GM19023 (cell line): ENCODE measurements at regions not wholly inside any gene's neighbourhood (a gene's known extent, or its start where the extent isn't known, plus 50 kb on each side); places are given as distances from the start of the nearest gene placed in this dataset.

ENCODE experiments used
- ATAC-seq: cut with Tn5 transposase; IDR thresholded peaks from one replicate; pipeline ENCODE4 v1.9.1; 2021; ENCODE audit warnings: mild to moderate bottlenecking, moderate library complexity; ENCODE audit not compliant: unreplicated experiment

DNA sequence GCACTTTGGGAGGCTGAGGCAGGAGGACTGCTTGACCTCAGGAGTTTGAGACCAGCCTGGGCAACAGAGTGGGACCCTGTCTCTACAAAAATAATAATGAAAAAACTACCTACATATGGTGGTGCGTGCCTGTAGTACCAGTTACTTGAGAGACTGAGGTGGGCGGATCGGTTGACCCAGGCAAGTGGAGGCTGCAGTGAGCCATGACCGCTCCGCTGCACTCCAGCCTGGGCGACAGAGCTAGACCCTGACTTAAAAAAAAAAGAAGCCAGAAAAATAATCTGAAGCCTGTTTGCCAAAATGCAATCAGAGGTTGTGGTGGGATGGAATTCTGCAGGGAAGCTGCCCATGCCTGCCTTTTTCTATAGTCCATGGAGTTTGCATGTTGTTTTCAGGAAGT, 50.4 kb upstream of the GGTA1 start:
- no peak for ATAC-seq

DNA sequence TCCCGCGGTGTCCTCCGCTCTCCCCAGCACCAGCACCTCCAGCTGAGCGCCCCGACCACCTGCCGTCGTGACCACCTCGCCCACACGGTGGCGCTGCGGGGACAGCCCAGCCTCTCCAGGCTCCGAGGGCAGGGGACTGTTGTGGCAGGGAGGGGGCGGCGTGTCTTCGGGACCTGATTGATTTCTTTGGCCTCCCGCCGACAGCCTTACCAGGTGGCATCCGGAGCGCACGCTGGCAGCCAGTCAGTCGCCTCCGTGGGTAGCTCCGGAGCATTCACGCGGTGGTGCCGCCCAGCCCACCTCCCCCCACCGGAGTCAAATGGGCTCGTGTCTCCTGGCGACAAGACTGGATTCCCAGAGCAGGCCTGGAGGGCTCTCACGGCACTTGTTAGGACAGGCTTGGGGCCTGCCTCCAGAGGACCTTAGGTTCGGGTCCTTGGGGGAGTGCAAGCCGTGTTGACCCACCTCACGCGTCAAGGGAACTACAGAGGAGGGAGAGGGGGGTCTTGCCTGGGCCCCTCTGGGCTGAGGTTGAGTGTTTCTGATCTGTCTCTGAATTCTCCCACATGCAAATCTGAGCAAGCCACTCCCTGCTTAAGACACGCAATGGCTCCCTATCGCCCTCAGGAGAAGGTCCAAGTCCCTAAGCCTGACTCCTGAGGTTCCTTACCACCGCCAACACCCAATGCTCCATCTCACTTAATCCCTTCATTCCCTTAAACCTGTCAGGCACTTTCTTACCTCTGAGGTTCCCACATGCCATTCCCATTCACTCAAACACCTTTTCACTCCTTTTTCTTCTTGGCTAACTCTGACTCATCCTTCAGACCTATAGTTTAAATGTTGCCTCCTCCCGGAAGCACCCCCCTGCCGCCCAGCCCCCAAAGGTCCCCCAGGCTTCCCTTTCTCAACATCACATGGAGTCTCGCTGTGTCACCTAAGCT, 51.2 kb upstream of the GGTA1 start:
- ATAC-seq = peak; percentile 48

DNA sequence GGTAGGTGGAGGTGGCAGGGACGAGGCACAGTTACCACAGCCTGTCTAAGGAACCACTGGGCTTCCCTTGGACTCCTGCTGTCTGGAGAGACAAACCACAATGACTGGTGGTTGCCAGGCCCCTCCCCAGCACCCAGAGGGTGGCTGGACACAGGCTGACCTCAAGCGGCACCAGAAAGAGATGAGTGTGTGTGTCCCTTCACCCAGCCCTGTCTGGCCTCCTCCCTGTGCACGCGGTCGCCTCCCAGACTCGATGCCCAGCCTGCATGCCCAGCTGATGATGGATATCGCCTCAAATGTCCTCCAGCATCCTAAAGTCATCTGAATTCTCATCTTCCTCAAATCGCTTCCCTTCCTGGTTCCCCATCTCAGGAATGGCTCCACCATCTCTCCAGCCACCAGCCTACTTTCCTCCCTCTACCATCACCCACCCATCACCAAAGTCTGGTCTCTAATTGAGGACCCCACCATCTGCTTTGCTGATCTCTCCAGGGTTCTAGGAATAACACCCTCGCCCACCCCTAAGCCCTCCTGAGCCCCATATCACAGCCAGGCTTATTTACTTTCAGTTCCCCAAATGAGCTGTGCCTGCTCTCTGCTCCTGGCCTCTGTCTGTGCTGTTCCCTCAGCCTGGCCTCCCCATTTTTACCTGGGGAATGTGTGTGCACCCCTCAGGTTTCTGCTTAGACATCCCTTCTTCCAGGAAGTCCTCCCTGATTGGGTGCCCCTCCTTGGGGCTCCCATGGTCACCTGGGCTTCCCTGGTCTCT, 52.5 kb upstream of the GGTA1 start:
- ATAC-seq = no peak

DNA sequence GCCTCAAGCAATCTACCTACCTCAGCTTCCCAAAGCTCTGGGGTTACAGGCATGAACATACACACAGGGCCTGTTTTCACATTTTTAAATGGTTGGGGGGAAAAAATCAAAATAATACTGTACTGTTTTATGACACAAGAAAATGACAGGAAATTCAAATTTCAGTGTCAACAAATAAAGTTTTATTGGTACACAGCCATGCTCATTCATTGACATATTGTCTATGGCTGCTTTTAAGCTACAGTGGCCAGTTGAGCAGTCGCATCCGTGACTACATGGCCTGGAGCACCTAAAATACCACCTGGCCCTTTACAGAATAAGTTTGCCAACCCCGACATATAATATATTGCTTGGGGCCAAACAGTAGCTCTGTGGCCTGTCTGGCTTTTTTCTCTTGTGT, 56.4 kb upstream of the GGTA1 start:
- no peak for ATAC-seq

DNA sequence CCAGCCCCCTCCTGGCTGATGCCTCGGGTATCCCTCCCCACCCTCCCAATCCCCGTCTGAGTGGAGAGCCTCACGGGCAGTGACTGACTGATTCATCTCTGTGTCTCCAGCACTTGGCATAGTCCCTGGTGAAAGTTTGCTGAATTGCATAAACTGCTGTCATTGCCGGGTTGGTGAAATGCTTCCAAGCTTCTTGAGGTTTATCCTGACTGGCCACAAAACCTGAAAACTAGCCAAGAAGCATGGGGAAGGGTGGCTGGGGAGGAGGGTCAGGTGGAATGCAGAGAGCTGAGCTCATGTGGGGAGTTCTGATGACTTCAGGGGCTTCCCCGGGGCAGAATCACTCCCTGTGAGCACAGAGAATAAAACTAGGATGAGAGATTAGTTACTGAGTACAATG, 56.9 kb upstream of the GGTA1 start:
- ATAC-seq = no peak

DNA sequence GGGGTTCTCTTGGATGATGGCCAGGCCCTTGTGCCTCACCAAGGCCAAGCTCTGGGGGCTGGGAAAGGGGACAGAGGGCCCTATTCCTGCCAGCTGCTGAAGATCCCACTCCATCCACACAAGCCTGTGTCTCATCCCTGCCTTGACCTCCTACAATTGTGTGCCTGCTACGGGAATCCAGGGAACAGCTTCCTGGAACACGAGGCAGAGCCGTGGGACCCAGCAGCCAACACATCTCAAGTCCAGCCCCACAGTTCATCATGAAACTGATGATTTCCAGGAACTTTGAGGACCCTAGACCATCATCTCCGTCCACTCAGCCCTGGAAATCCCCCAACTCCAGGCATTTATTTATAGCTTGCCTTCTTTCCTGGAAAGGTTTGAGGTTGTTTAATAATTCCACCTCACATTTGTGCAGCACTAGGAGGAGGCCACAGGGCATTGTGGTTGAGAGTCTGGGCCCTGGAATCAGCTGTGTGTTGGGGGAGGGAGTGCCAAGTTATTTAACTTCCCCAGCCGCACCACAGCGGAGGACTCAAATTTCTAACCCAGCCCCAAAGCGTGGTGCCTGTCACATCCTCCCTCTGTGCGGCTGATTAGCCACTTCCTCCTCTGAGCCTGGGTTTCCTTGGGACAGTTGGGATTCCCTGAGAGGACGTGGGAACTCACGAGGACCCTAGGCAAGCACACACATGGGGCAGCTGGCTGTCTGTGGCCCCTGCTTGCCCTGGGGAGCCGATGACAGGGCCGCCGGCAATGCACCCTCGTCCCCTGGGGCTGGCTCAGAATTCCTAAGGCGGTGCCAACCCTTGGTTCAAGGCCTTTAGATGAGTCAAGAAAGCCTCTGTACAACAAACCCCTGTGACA, 58.2 kb upstream of the GGTA1 start:
- no peak for ATAC-seq

DNA sequence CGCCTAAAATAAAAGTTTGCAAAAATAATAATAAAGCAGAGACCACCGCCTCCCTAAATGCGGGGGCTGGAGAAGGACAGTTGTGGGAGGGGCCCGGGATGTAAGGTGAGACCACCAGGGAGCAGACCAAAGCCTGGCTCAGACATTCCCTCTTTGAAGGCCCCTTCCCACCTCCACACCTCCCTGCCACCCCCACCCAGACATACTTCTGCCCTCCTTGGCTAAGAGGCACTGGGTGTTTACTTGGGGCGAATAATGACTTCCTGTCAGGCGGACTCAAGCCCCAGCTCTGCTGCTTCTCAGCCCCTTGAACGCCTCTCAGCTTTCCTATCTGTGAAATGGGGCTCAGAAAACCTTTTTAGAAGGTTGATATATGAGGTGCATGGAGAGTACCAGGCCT, 58.8 kb upstream of the GGTA1 start:
- no peak for ATAC-seq

DNA sequence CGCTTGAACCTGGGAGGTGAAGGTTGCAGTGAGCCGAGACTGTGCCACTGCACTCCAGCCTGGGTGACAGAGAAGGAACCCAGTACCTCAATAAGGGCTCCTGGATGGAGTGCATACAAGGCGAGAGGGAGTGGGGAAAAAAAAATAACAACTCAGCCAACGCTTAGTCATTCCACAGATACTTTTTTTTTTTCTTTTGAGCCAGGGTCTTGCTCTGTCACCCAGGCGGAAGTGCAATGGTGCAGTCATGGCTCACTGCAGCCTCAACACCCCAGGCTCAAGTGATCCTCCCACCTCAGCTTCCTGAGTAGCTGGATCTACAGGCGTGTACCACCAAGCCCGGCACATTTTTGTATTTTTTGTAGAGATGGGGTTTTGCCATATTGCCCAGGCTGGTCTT, 59.5 kb upstream of the GGTA1 start:
- no peak for ATAC-seq

DNA sequence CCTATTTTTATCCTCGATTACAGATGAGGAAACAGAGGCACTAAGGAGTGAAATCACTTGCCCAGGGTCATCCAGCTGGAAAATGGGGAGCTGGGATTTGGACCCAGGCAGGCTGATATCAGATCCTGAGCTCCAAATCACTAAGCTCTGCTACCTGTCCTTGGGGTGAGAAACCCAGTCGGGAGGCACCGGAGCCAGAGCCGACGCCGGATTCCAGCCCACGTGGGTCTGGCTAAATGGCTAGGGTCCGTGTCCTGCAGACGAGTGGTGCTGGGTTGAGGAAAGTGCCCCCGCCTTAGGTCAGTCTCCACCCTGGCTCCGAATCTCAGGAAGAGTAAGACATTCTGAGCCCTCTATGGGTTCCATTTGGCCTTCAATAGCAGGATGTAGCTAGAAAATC, 61.3 kb upstream of the GGTA1 start:
- ATAC-seq = no peak

DNA sequence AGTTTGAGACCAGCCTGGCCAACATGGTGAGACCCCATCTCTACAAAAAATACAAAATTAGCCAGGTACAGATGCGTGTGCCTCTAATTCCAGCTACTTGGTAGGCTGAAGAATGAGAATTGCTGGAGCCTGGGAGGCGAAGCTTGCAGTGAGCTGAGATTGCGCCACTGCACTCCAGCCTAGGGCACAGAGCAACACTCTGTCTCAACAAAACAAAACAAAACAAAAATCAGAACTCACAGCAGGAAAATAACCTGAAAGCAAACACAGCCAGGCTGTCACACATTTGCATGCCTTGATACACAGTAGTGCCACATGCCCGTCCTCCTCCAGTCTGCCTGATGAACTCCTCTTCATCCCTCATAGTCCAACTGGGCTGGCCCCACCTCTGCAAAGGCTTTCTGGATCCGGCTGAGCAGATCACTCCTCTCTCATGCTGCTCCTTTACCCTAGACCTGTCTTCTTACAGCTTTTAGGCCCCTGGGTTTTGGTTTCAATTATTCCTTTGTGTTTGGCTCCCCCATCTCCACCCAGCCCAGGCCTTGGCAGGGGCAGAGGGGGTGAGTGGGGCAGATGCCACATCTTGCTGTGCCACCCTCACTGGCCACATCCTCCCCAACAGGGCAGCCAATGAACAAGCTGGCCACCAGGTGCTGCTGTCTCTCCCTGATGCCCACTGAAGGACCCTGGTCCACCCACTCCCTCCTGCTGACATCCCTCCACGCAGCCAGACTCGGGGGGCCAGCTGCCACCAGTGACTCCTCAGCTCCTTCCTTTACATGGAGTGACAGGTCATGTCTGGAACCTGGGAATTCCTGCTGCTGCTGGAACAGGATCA, 62.0 kb upstream of the GGTA1 start:
- ATAC-seq = no peak

DNA sequence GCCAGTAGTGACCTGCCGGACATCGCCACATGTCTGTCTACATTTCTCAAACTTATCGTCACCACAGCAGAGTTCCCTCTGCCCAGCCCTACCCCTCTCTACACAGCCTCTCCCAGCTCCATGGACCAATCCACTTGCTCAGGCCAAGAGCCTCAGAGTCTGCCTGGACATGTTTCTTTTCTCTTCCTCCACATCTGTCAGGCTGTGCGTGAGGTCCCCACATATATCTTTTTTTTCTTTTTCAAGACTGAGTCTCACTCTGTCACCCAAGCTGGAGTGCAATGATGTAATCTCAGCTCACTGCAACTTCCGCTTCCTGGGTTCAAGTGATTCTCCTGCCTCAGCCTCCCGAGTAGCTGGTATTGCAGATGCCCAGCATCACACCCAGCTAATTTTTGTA, 62.7 kb upstream of the GGTA1 start:
- no peak for ATAC-seq

DNA sequence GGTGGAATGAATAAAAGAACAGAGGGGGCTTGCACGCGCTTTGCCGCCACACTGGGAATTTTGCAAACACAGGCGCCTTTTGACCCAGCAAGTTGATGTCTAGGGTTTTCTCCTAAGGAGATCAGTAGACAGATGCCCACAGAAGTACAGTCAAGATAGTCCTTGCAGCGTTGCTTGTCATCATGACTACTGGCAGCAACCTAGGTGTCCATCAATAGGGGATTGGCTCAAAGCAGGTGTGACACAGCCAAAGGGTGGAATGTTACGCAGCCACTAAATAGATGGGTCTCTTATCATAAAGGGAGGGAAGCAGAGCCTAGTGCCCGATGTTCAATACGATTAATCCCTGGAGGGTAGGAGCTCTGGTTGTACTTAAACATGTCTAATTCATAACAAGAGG, 63.8 kb upstream of the GGTA1 start:
- ATAC-seq = no peak

DNA sequence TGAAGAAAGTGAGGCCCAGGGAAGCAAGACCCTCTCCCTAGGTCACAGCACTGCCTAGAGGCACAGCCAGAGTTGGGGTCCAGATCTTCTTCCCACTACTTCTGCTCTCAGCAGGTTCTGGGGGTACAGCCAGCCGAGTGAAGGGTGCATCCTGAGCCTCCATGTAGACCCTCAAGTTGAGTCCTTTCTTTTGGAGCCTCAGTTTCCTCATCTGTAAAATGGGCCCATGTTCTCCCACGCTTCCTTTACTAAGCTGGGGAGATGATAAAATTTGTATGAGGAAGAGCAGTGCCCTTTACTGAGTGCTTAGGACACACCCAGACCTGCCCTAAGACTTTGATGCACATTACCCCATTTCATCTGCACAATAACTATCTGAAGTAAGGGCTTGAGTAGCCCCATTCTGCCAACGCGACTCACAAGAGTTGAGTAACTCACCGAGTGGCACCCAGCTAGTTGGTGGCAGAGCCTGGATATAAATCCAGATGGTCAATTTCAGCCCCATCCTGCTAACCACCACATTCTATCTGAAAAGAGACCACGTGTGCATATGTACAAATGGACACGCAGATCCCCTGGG, 64.3 kb upstream of the GGTA1 start:
- ATAC-seq = no peak

DNA sequence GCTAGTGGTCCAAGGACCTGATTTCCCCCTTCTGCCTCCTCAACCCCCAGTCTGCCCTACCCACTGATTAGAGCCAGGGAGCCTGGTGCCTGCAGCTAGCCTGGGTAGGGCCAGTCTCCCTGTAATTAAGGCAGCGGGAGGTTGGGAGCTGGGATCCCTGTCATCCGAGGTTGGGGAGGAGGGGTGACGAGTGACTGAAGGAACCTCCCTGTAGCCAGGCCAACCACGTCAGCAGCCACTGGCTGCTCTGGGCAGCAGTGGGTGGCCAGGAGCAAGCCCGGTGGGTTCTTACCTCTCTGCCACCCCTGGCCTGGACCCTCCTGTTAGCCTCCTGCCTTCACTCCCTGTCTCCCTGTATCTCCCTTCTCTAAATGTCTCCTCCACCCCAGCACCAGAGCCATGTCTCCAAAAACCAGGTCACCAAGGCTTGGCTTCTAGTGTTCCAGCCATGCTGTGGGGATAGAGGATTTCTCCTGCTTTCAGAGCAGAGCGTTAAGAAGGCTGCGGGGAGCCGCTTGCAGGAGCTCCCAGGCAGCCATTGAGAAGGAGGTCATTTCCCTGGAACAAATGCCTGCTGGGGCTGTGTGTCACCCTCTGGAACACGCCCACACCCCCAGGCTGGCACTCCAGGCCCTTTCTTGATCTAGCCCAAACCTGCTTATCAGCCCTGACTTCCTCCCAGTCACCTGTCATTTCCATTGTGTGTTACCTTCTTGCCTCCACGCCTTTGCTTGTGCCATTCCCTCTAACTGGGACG, 65.0 kb upstream of the GGTA1 start:
- no peak for ATAC-seq

DNA sequence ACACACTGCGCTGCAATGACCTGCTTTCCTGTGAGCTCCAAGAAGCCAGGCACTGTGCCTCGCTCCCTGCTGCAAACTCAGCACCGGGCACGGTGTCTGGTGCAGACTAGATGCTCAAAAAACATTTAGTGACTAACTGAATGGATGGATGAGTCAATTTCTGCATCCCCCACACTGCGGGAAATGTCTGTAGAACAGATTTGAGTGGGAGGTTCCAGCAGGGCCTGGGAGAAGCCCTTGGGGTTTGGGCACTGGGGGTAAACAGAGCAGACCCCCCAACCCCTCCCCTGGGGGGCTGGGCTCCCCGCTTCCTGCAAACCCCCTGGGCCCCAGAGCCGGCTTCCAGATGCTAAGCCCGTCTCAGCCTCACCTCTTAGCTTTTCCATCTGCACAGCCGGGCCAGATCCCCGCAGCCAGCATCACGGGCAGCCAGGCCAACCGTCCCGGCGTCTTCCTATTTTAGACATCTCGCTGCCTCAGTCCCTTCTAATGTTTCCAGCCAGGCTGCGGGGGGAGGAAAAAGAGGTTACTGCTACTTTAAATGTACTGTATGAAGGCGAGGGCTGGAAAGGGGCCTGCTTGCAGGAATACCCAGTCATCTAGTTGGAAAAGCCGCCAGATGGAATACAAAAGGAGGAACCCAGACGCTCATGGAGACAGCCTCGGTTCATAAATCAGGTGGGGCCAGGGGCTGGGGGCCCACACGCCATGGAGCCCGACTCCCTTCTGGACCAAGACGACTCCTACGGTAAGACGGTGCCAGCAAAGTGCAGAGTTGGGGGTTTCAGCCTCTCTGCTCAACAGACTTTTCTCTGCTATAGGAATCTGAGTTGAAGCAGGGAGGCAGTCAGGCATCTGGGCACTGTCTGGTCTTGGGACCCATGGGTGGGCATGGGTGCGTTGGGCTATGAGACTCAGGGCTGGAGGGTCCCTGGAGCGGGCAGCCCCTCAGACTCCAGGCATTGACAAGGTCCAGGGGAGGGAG, 67.1 kb upstream of the GGTA1 start:
- ATAC-seq = no peak

DNA sequence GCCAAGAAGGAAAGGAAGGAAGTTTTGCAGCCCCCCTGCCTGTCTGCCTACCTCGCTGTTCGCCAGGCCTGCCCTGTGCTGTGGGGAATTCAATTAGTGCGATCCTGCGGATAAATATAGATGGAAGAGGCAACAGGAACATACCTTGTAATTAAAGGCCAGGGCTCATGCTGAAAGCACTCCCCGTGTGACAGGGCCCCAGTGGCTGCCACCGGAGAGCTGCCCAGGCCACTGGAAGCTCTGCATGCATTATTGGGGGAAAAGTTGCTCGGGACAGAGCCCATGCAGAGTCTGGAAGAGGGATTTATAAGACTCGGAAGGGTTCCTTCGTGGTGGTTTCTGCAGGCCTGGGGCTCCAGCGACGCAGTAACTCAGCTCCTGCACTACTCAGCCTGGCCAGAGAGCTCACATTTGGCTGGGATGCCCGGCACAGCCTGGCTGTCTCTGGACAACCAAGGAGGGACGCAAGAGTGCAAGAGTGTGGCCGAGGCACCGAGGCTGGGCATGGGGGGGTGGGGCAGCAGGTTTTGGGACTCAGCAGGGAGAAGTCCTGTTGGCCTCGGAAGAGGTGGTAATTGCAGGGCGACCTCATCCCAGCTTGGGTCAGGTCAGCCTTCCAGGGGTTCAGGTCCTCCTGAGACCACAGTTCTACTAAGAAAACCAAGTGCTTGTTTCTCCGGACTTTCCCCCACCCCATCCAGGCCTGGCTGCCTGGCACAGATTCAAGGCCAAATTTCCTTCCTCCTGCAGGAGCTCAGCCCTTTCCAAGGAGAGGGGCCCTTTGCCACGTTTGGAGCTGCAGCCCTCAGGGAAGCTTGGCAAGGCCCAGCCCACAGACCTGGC, 68.1 kb upstream of the GGTA1 start:
- ATAC-seq = no peak
